ENCODE measurements at regions not wholly inside any gene's neighbourhood (a gene's known extent, or its start where the extent isn't known, plus 50 kb on each side); places are given as distances from the start of the nearest gene placed in this dataset.

GRCh38 chr13:110097013-110097412, 209.9 kb downstream of the COL4A1 start:
- intact Hi-C loops (cut with micrococcal nuclease; ENCODE audit: unreplicated experiment): loop anchor here (5.0 kb wide), 2 partner anchors 85 to 310 kb away; partner anchors contain the start of gene IRS2
- Mint-ChIP-seq H3K27ac (ENCODE audit: unreplicated experiment) (no peak overlapping the region), H3K4me1 (ENCODE audit: low read depth, unreplicated experiment) (no peaks in the 10 kb centered on the region), H3K36me3 (ENCODE audit: insufficient read depth, unreplicated experiment) (peaks cover 6% of the 10 kb centered on the region), H3K4me3 (ENCODE audit: low read depth, unreplicated experiment) (no peak overlapping the region), H3K9me3 (ENCODE audit: low read depth, unreplicated experiment) (peaks cover 4% of the 10 kb centered on the region), H3K27me3 (ENCODE audit: unreplicated experiment) (no peaks in the 10 kb centered on the region)
- CTCF ChIA-PET: no interaction called here
- BruUV-seq (replicated peaks): no TSS peak
- TF ChIP-seq, protein P1, sequence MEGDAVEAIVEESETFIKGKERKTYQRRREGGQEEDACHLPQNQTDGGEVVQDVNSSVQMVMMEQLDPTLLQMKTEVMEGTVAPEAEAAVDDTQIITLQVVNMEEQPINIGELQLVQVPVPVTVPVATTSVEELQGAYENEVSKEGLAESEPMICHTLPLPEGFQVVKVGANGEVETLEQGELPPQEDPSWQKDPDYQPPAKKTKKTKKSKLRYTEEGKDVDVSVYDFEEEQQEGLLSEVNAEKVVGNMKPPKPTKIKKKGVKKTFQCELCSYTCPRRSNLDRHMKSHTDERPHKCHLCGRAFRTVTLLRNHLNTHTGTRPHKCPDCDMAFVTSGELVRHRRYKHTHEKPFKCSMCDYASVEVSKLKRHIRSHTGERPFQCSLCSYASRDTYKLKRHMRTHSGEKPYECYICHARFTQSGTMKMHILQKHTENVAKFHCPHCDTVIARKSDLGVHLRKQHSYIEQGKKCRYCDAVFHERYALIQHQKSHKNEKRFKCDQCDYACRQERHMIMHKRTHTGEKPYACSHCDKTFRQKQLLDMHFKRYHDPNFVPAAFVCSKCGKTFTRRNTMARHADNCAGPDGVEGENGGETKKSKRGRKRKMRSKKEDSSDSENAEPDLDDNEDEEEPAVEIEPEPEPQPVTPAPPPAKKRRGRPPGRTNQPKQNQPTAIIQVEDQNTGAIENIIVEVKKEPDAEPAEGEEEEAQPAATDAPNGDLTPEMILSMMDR (IDR thresholded peaks at IDR 0.05; ENCODE audit: unreplicated experiment): no peak
- no peak for DNase-seq

GRCh38 chr13:110092831-110093247, 214.1 kb downstream of the COL4A1 start:
- no peaks in the 10 kb centered on the region for H3K27me3 Mint-ChIP-seq (ENCODE audit: unreplicated experiment)
- DNase-seq: no peak
- no peaks in the 10 kb centered on the region for H3K9me3 Mint-ChIP-seq (ENCODE audit: low read depth, unreplicated experiment)
- H3K36me3 Mint-ChIP-seq (ENCODE audit: insufficient read depth, unreplicated experiment): peaks cover 6% of the 10 kb centered on the region
- no peak overlapping the region for H3K4me3 Mint-ChIP-seq (ENCODE audit: low read depth, unreplicated experiment)
- intact Hi-C loops (cut with micrococcal nuclease; ENCODE audit: unreplicated experiment): no loop called here
- no peak overlapping the region for H3K27ac Mint-ChIP-seq (ENCODE audit: unreplicated experiment)
- BruUV-seq (replicated peaks): no TSS peak
- TF ChIP-seq, protein P1 (IDR thresholded peaks at IDR 0.05; ENCODE audit: unreplicated experiment): no peak
- H3K4me1 Mint-ChIP-seq (ENCODE audit: low read depth, unreplicated experiment): no peaks in the 10 kb centered on the region
- CTCF ChIA-PET: no interaction called here

DNA sequence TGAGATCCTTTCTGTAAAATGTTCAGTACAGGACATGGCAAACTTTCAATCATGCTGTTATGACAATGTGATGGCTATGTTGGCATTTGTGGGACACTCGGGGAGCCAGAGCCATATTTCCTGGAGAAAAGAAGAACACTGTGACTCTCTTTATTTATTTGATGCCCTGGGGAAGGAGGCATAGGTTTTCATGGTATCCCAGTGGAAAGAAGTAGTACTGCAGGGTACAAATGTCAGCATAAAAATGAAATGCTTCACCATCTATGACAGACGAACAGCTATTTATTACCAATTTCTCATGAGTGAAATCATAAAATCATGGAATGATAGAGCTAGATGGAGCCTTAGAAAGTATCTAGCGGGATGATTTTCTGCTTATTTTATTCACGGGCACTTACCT, 217.1 kb downstream of the COL4A1 start:
- CTCF ChIA-PET: no interaction called here
- DNase-seq: no peak
- H3K4me1 Mint-ChIP-seq (ENCODE audit: low read depth, unreplicated experiment): no peaks in the 10 kb centered on the region
- H3K9me3 Mint-ChIP-seq (ENCODE audit: low read depth, unreplicated experiment): no peaks in the 10 kb centered on the region
- H3K4me3 Mint-ChIP-seq (ENCODE audit: low read depth, unreplicated experiment): no peak overlapping the region
- peaks cover 4% of the 10 kb centered on the region for H3K36me3 Mint-ChIP-seq (ENCODE audit: insufficient read depth, unreplicated experiment)
- BruUV-seq (replicated peaks): no TSS peak
- H3K27me3 Mint-ChIP-seq (ENCODE audit: unreplicated experiment): no peaks in the 10 kb centered on the region
- TF ChIP-seq, protein P1 (IDR thresholded peaks at IDR 0.05; ENCODE audit: unreplicated experiment): no peak
- no peak overlapping the region for H3K27ac Mint-ChIP-seq (ENCODE audit: unreplicated experiment)
- intact Hi-C loops (cut with micrococcal nuclease; ENCODE audit: unreplicated experiment): no loop called here

DNA sequence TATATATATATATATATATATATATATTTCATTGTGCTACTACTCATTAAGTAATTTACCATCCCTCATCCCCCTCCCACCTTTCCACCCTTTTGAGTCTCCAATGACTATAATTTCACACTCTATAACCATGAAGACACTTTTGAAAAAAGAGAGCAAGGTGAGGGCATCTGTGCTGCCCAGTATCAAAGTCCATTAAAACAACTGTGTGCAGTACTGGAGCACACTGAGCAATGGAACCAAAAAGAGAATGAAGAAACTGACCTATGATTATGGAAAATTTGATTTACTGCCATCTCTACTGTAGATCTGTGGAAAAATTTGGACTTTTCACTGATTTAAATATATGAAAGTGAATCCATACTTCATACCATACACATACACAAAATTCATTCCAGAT, 217.9 kb downstream of the COL4A1 start:
- Mint-ChIP-seq H3K27me3 (ENCODE audit: unreplicated experiment) (no peaks in the 10 kb centered on the region), H3K9me3 (ENCODE audit: low read depth, unreplicated experiment) (no peaks in the 10 kb centered on the region)
- intact Hi-C loops (cut with micrococcal nuclease; ENCODE audit: unreplicated experiment): no loop called here

More for the DNA sequence above, 217.9 kb downstream of the COL4A1 start:
- Mint-ChIP-seq H3K27ac (ENCODE audit: unreplicated experiment) (no peak overlapping the region), H3K4me3 (ENCODE audit: low read depth, unreplicated experiment) (no peak overlapping the region), H3K36me3 (ENCODE audit: insufficient read depth, unreplicated experiment) (no peaks in the 10 kb centered on the region), H3K4me1 (ENCODE audit: low read depth, unreplicated experiment) (no peaks in the 10 kb centered on the region)
- TF ChIP-seq, protein P1 (IDR thresholded peaks at IDR 0.05; ENCODE audit: unreplicated experiment): no peak
- no peak for DNase-seq
- BruUV-seq (replicated peaks): no TSS peak
- CTCF ChIA-PET: no interaction called here

Measured in Calu3 (cell line).